ENCODE measurements at regions not wholly inside any gene's neighbourhood (a gene's known extent, or its start where the extent isn't known, plus 50 kb on each side); places are given as distances from the start of the nearest gene placed in this dataset.

DNA sequence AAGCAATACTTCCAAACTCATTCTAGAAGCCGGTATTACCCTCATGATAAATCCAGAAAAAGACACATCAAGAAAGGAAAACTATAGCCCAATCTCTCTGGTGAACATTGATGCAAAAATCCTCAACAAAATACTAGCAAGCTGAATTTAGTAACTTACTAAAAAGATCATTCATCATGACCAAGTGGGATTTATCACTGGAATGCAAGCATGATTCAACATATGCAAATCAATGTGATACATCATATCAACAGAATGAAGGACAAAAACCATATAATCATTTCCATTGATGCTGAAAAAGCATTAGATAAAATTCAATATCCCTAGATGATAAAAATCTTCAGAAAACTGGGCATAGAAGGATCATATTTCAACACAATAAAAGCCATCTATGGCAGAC, 402.9 kb downstream of the TGFB2 start:
- Histone ChIP-seq H3K9ac (ENCODE audit: insufficient read depth, low read depth, low read length) (no peak overlapping the region), H3K27ac (ENCODE audit: extremely low read length, insufficient read depth, low read length) (no peak overlapping the region), H3K9me3 (ENCODE audit: low read length) (peaks cover 11% of the 10 kb centered on the region), H3K4me1 (ENCODE audit: insufficient read depth, low read length) (no peaks in the 10 kb centered on the region), H3K79me2 (ENCODE audit: insufficient read depth, low read length) (no peaks in the 10 kb centered on the region), H2AFZ (ENCODE audit: low read length) (no peak overlapping the region), H3K4me2 (ENCODE audit: low read depth, low read length) (no peak overlapping the region), H4K20me1 (ENCODE audit: insufficient read depth, low read length) (no peaks in the 10 kb centered on the region), H3K36me3 (replicated peaks in 1 of 2; ENCODE audit: control insufficient read depth in 1 of 2, insufficient read depth in 2 of 2, low read length in 2 of 2) (no peaks in the 10 kb centered on the region), H3K4me3 (replicated peaks in 1 of 3; ENCODE audit: insufficient read depth in 1 of 3, low read depth in 2 of 3, low read length in 3 of 3) (no peak overlapping the region), H3K27me3 (ENCODE audit: control insufficient read depth in 1 of 2, insufficient read depth in 2 of 2, low read length in 2 of 2) (no peaks in the 10 kb centered on the region; a peak in 1 of 5 replicates)
- ATAC-seq = no peak
- in situ Hi-C loops (cut with HindIII; ENCODE audit: extremely low pct_ligation_motif_present, low pct_unique_long_range_greater_than_20kb) (no loop called here), intact Hi-C loops (cut with micrococcal nuclease; ENCODE audit: unreplicated experiment) (no loop called here)
- ChIA-PET CTCF (ENCODE audit: low intra/inter-chr PET ratio, low total read pairs) (no interaction called here), POLR2A (no interaction called here)
- WGBS (ENCODE audit: low lambda C conversion rate) = 7% methylated on average over 1 of the region's 1 CpG
- no TSS peak for BruUV-seq (replicated peaks)
- TF ChIP-seq, protein P1, sequence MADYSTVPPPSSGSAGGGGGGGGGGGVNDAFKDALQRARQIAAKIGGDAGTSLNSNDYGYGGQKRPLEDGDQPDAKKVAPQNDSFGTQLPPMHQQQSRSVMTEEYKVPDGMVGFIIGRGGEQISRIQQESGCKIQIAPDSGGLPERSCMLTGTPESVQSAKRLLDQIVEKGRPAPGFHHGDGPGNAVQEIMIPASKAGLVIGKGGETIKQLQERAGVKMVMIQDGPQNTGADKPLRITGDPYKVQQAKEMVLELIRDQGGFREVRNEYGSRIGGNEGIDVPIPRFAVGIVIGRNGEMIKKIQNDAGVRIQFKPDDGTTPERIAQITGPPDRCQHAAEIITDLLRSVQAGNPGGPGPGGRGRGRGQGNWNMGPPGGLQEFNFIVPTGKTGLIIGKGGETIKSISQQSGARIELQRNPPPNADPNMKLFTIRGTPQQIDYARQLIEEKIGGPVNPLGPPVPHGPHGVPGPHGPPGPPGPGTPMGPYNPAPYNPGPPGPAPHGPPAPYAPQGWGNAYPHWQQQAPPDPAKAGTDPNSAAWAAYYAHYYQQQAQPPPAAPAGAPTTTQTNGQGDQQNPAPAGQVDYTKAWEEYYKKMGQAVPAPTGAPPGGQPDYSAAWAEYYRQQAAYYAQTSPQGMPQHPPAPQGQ (CRISPR knock-in tag; IDR thresholded peaks at IDR 0.05; ENCODE audit: borderline replicate concordance) = no peak
- TF ChIP-seq ASH2L (IDR thresholded peaks at IDR 0.05; ENCODE audit: insufficient read length, low read depth, low read length) (no peak), ZKSCAN1 (IDR thresholded peaks at IDR 0.05; ENCODE audit: low read length) (no peak), PLRG1 (conservative IDR thresholded peaks at IDR 0.05) (no peak), ZNF557 (CRISPR knock-in tag; IDR thresholded peaks at IDR 0.05) (no peak), MED13 (CRISPR knock-in tag; IDR thresholded peaks at IDR 0.05) (no peak), SATB2 (CRISPR knock-in tag; IDR thresholded peaks at IDR 0.05) (no peak)
- DNase-seq (ENCODE audit: low spot score) = no peak
- no peak for FAIRE-seq

- H3K27me3 ChIP-seq (ENCODE audit: control insufficient read depth in 1 of 2, insufficient read depth in 2 of 2, low read length in 2 of 2) = no peaks in the 10 kb centered on the region
- no peaks in the 10 kb centered on the region for H3K4me1 ChIP-seq (ENCODE audit: insufficient read depth, low read length)
- ChIA-PET POLR2A (no interaction called here), CTCF (ENCODE audit: low intra/inter-chr PET ratio, low total read pairs) (no interaction called here)
- H3K27ac ChIP-seq (ENCODE audit: extremely low read length, insufficient read depth, low read length) = no peak overlapping the region
- no peak overlapping the region for H3K4me2 ChIP-seq (ENCODE audit: low read depth, low read length)
- FAIRE-seq (no peak), DNase-seq (ENCODE audit: low spot score) (no peak), ATAC-seq (no peak)
- no peak overlapping the region for H3K4me3 ChIP-seq (replicated peaks in 1 of 3; ENCODE audit: insufficient read depth in 1 of 3, low read depth in 2 of 3, low read length in 3 of 3)
- WGBS (ENCODE audit: low lambda C conversion rate) = 67% methylated on average over 12 of the region's 16 CpGs
- H3K9me3 ChIP-seq (ENCODE audit: low read length) = peaks cover 21% of the 10 kb centered on the region
- H4K20me1 ChIP-seq (ENCODE audit: insufficient read depth, low read length) = no peaks in the 10 kb centered on the region
- intact Hi-C loops (cut with micrococcal nuclease; ENCODE audit: unreplicated experiment) = no loop called here
- no peaks in the 10 kb centered on the region for H3K79me2 ChIP-seq (ENCODE audit: insufficient read depth, low read length)
- TF ChIP-seq ZNF549 (CRISPR knock-in tag; IDR thresholded peaks at IDR 0.05) = no peak
- TF ChIP-seq ZNF451 (CRISPR knock-in tag; IDR thresholded peaks at IDR 0.05) = no peak
- no peak for TF ChIP-seq ZNF530 (CRISPR knock-in tag; IDR thresholded peaks at IDR 0.05; ENCODE audit: low read depth)
- no peak for TF ChIP-seq ZNF768 (CRISPR knock-in tag; IDR thresholded peaks at IDR 0.05)
- TF ChIP-seq, protein P2, sequence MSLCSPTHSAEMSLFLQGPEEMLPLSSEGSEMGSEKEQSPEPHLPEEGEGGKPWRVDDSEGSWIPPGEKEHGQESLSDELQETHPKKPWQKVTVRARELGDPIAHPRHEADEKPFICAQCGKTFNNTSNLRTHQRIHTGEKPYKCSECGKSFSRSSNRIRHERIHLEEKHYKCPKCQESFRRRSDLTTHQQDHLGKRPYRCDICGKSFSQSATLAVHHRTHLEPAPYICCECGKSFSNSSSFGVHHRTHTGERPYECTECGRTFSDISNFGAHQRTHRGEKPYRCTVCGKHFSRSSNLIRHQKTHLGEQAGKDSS (CRISPR knock-in tag; IDR thresholded peaks at IDR 0.05; ENCODE audit: borderline replicate concordance, low read depth) = no peak
- no peak for TF ChIP-seq RBAK (CRISPR knock-in tag; IDR thresholded peaks at IDR 0.05)
- in situ Hi-C loops (cut with HindIII; ENCODE audit: extremely low pct_ligation_motif_present, low pct_unique_long_range_greater_than_20kb) = no loop called here
- no peak overlapping the region for H3K9ac ChIP-seq (ENCODE audit: insufficient read depth, low read depth, low read length)
- no peaks in the 10 kb centered on the region for H3K36me3 ChIP-seq (replicated peaks in 1 of 2; ENCODE audit: control insufficient read depth in 1 of 2, insufficient read depth in 2 of 2, low read length in 2 of 2)
- no peak overlapping the region for H2AFZ ChIP-seq (ENCODE audit: low read length)
- no TSS peak for BruUV-seq (replicated peaks)
Observed at GRCh38 chr1:218750216-218750970, 405.3 kb downstream of the TGFB2 start.

Data from HepG2 (cell line).